Astrocyte of the hippocampus (primary cell): ENCODE measurements at regions not wholly inside any gene's neighbourhood (a gene's known extent, or its start where the extent isn't known, plus 50 kb on each side); places are given as distances from the start of the nearest gene placed in this dataset.

Experiments
- DNase-seq: peaks from one replicate; pipeline ENCODE4 v3.0.0; 2011; ENCODE audit warnings: low read depth, low spot score

- no peak for DNase-seq
Measured at GRCh38 chr6:115720900-115721299, 339.8 kb downstream of the FRK start.

GRCh38 chr6:115717472-115717871 lies 343.2 kb downstream of the FRK start:
- no peak for DNase-seq

DNA sequence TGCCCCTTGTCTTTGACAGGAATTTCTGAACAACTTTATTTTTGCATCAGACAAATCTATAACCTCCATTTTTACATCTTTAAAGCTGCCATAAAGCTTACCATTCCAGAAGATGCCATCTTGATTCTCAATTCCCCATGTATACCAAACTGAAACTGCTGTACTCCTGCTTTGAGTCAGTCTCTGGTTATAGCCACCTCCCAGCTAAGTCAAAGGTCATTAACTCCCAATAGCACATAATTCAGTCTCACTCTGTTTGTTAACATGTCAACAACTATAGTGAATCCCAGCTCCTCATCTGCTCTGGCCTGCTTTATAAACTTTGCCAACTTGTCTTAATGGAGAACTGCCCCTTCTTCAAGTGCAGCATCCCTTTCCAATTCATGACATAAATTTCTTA lies 343.6 kb downstream of the FRK start:
- DNase-seq: no peak

- no peak for DNase-seq
Measured at GRCh38 chr6:115712291-115712961, 348.3 kb downstream of the FRK start.

DNA sequence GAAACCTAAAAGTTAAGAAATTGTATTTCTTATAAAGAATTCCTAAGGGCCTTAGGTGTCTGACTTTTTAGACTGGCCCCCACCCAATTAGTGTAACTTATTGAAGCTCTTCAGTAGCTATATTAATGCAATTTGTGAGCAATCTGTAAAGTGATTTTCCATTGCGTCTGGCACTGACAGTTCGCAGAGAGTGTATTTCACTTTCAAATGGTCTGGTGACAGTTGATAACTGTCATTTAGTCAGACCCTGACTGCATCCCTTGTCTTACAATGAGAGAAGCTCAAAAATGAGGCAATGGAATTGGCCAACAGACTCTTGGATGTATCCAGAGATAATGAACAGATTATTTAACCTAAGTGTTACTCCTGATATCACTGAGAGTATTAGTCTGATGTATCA lies 351.8 kb downstream of the FRK start:
- DNase-seq: no peak

DNA sequence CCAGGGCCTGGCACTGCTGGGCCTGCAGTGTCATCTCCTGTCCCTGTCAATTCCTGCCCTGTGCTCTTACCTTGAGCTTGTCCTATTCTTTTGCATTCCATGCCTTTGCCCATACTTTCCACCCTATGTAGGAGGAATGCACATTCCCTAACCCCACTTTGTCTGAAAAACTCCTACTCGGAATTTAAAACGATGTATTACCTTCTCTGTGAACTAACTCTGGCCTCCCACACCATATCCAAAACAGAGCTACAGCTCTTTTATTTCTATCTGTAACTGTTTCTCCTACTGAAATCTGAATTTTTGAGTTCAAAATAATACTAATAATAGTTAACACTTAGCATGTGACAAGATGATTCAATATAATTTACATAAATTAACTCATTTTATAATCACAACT lies 353.7 kb downstream of the FRK start:
- DNase-seq: no peak

DNA sequence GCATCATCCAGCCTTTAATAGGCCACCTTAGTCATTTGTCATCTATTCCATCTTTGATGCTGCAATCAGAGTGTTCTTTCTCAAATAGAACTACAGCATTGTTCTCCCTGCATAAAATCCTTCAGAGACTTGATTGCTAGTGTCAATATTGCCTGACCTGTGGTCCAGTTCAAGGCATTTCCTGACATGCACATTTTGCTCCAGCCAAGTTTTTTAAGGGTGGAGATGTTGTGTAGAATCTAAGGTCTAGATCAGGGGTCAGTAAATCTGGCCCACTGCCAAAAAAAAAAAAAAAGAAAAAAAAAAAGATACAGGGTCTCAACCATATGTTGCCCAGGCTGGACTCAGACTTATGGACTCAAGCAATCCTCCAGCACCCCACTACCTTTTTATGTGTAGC lies 354.4 kb downstream of the FRK start:
- DNase-seq: no peak

- no peak for DNase-seq
Measured at GRCh38 chr6:115704028-115704427, 356.7 kb downstream of the FRK start.

GRCh38 chr6:115691433-115691832 lies 369.3 kb downstream of the FRK start:
- DNase-seq: no peak

GRCh38 chr6:115690854-115691253 lies 369.8 kb downstream of the FRK start:
- DNase-seq: no peak

GRCh38 chr6:115681978-115682775 lies 378.5 kb downstream of the FRK start:
- DNase-seq: no peak

GRCh38 chr6:115680621-115681020 lies 380.1 kb downstream of the FRK start:
- no peak for DNase-seq

GRCh38 chr6:115677198-115677597 lies 383.5 kb downstream of the FRK start:
- DNase-seq: no peak

GRCh38 chr6:115675443-115675842 lies 385.2 kb downstream of the FRK start:
- no peak for DNase-seq

GRCh38 chr6:115668781-115669180 lies 391.9 kb downstream of the FRK start:
- no peak for DNase-seq

GRCh38 chr6:115668211-115668610 lies 392.5 kb downstream of the FRK start:
- DNase-seq: no peak

GRCh38 chr6:115667478-115668026 lies 393.1 kb downstream of the FRK start:
- DNase-seq: no peak

DNA sequence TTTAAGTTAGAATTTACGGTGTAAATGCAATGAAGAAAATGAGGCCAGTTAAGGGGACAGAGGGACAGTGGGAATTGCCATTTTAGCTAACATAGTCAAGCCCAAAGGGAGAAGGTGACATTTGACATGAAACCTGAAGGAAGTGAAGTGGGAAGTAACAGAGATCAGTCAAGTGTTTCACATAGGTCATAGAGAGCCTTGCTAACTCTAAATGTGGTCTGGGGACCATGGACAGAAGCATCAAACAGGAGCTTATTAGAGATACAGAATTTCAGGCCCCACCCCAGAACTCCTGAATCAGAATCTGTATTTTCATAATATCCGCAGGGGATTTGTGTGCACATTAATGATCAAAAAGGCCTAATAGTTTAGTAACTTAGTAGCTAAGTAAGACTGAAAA lies 393.7 kb downstream of the FRK start:
- DNase-seq: no peak

DNA sequence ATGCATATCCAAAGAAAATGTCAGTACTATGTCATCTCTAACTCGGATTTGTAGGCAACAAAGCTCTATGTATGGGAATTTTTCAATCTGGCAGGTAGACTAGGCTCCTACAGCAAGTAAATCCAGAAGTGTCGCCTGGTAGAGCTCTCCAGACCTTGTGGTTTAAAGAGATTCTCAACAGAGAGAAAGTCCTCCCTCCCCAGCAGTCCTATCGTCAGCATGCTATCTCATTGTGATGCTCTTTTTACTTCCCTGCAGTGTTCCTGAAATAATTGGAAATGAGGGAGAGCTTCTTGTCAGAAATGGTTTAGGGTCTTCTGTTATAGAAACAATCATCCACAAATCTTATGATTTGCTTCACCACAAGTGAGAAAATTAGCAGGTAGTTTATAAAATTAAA lies 395.4 kb downstream of the FRK start:
- no peak for DNase-seq

GRCh38 chr6:115663681-115664080 lies 397.0 kb downstream of the FRK start:
- no peak for DNase-seq

DNA sequence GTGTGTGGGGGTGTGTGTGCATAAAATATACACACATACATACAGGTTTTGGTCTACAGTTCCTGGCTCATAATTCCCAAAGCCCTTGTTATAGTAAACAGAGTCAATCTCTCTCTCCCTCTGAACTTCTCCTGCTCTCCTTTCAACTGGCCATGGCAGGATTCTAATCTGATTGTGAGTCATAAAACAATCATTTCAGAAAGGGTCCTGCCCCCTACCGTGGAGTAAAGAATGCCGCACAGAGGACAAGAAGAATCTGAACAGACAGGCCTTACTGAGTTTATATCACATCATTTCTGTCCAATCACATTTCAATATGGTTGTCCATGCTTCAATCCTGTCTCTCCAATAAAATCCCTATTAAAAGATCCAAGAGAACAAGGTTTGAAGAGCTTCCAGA lies 416.9 kb downstream of the FRK start:
- peak; percentile 73 for DNase-seq

- DNase-seq: no peak
Measured at GRCh38 chr6:115634887-115635286, 425.8 kb downstream of the FRK start.

GRCh38 chr6:115634131-115634530 lies 426.6 kb downstream of the FRK start:
- DNase-seq: no peak
